HL-60 (cell line): ENCODE measurements at regions not wholly inside any gene's neighbourhood (a gene's known extent, or its start where the extent isn't known, plus 50 kb on each side); places are given as distances from the start of the nearest gene placed in this dataset.

Source experiments
- DNase-seq, 2 experiments: peaks; one replicate each; pipeline ENCODE4 v3.0.0-alpha.2; 2010 to 2020; ENCODE audit warnings: low read depth in 1 of 2, low spot score in 1 of 2
- H3K27ac ChIP-seq: fragments of 250-450 bp; sonication (Bioruptor Pico); replicated peaks from 2 replicates; pipeline ENCODE4 v1.5.1; 2020; ENCODE audit warnings: mild to moderate bottlenecking, moderate library complexity
- H3K27me3 ChIP-seq: fragments of 250-450 bp; sonication (Bioruptor Pico); 2 replicates; pipeline ENCODE4 v1.5.1; 2021; ENCODE audit warnings: mild to moderate bottlenecking, moderate library complexity; ENCODE audit not compliant: insufficient read depth, poor library complexity, severe bottlenecking
- H3K4me3 ChIP-seq: replicated peaks from 2 replicates; pipeline ENCODE4 v1.5.1; 2011; ENCODE audit warnings: mild to moderate bottlenecking, control low read depth, low read length; ENCODE audit not compliant: insufficient read depth
- GABPA ChIP-seq: IDR thresholded peaks from 2 replicates; pipeline ENCODE4 v1.6.1; 2012; ENCODE audit warnings: low read depth
- POLR2AphosphoS5 ChIP-seq: IDR thresholded peaks from 2 replicates; pipeline ENCODE4 v1.6.1; 2012; ENCODE audit warnings: low read depth
- REST ChIP-seq: IDR thresholded peaks from 2 replicates; pipeline ENCODE4 v1.6.1; 2012; ENCODE audit warnings: low read depth; ENCODE audit not compliant: insufficient replicate concordance
- SPI1 ChIP-seq: IDR thresholded peaks from 2 replicates; pipeline ENCODE4 v1.6.1; 2012; ENCODE audit warnings: low read depth, mild to moderate bottlenecking, borderline replicate concordance
- TF ChIP-seq, protein P1 (sequence below): IDR thresholded peaks from one replicate; pipeline ENCODE4 v1.5.1; 2011; ENCODE audit warnings: low read length, control low read depth, inconsistent platforms; ENCODE audit not compliant: insufficient read depth

GRCh38 chr17:63274146-63274545, 172.0 kb downstream of the CYB561 start:
- Histone ChIP-seq H3K27me3 (no peaks in the 10 kb centered on the region), H3K4me3 (no peak overlapping the region), H3K27ac (no peak overlapping the region)
- TF ChIP-seq GABPA: no peak
- TF ChIP-seq, protein P1, sequence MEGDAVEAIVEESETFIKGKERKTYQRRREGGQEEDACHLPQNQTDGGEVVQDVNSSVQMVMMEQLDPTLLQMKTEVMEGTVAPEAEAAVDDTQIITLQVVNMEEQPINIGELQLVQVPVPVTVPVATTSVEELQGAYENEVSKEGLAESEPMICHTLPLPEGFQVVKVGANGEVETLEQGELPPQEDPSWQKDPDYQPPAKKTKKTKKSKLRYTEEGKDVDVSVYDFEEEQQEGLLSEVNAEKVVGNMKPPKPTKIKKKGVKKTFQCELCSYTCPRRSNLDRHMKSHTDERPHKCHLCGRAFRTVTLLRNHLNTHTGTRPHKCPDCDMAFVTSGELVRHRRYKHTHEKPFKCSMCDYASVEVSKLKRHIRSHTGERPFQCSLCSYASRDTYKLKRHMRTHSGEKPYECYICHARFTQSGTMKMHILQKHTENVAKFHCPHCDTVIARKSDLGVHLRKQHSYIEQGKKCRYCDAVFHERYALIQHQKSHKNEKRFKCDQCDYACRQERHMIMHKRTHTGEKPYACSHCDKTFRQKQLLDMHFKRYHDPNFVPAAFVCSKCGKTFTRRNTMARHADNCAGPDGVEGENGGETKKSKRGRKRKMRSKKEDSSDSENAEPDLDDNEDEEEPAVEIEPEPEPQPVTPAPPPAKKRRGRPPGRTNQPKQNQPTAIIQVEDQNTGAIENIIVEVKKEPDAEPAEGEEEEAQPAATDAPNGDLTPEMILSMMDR: no peak
- TF ChIP-seq POLR2AphosphoS5: no peak
- no peak for TF ChIP-seq SPI1
- no peak for TF ChIP-seq REST
- DNase-seq: no peak

- TF ChIP-seq REST: no peak
- TF ChIP-seq POLR2AphosphoS5: no peak
- TF ChIP-seq SPI1: no peak
- TF ChIP-seq, protein P1: no peak
- TF ChIP-seq GABPA: no peak
- Histone ChIP-seq H3K27me3 (no peaks in the 10 kb centered on the region), H3K27ac (no peak overlapping the region), H3K4me3 (no peak overlapping the region)
- peak in 1 of 2 experiments; percentile 31 for DNase-seq
Measured at GRCh38 chr17:63275318-63275970, 170.7 kb downstream of the CYB561 start.

GRCh38 chr17:63275971-63276745, 169.9 kb downstream of the CYB561 start:
- Histone ChIP-seq H3K27ac (no peak overlapping the region), H3K27me3 (no peaks in the 10 kb centered on the region), H3K4me3 (no peak overlapping the region)
- no peak for TF ChIP-seq POLR2AphosphoS5
- TF ChIP-seq SPI1: no peak
- TF ChIP-seq, protein P1: no peak
- no peak for TF ChIP-seq GABPA
- no peak for TF ChIP-seq REST
- DNase-seq: no peak
